Kidney epithelial cell (primary cell): ENCODE measurements at regions not wholly inside any gene's neighbourhood (a gene's known extent, or its start where the extent isn't known, plus 50 kb on each side); places are given as distances from the start of the nearest gene placed in this dataset.

Experiments
- DNase-seq: peaks from one replicate; pipeline ENCODE4 v3.0.0-alpha.2; 2010; ENCODE audit warnings: low read depth
- H3K27me3 ChIP-seq: 2 replicates; pipeline ENCODE4 v1.6.0; 2011; ENCODE audit warnings: low read length; ENCODE audit not compliant: control insufficient read depth, insufficient read depth
- H3K36me3 ChIP-seq: 2 replicates; pipeline ENCODE4 v1.5.1; 2011; ENCODE audit warnings: low read length; ENCODE audit not compliant: control insufficient read depth, insufficient read depth
- H3K4me3 ChIP-seq: 2 replicates; pipeline ENCODE4 v1.5.1; 2011; ENCODE audit warnings: low read depth, mild to moderate bottlenecking, control low read depth, low read length
- CTCF ChIP-seq: IDR thresholded peaks from 2 replicates; pipeline ENCODE4 v1.5.1; 2011; ENCODE audit warnings: mild to moderate bottlenecking, moderate library complexity, low read length, control low read depth, inconsistent platforms; ENCODE audit not compliant: insufficient read depth, poor library complexity, severe bottlenecking

- H3K27me3 ChIP-seq: no peaks in the 10 kb centered on the region
- TF ChIP-seq CTCF: no peak
- no peak for DNase-seq
- H3K36me3 ChIP-seq: no peaks in the 10 kb centered on the region
- H3K4me3 ChIP-seq: no peak overlapping the region
Measured at GRCh38 chr6:1181939-1182605, 129.8 kb upstream of the FOXQ1 start.

DNA sequence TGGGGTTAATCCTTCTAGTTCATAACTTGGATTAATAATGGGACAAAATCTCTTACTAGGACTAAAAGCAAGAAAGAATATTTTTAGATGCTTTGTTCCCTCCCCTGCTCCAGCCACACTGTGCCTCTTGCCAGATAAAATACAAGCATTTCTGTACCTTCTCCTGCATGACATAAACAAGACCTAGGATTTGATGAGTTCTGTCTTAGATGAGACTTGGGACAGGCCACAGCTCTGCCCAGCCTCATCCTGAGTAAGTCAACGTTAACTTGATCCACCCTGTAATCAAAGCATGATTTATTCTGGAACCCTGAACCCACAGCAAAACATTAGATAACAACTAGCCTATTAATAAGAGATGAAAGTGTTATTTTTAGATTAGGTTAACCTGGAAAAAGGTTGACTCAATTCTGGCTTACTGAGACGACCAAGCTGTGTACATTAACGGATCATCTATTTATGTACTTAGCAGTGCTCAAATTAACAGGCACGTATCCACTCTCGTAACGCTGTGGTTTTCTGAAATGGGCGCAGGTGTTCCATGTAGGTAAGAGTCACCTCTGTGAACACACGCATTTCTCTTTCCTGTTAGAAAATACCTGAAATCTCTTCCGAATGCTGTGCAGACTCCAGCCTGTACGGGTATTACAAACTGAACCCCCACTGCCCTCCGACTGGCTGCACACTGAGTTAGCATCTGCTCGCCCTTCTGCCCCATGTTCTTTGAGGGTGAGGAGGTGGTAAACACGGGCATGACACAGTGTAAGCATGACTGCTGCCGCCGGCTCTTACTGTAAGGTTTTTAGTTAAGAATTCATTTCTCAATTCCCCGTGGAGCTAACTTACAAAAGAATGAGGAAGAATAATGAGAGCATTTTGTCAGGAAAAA, 132.1 kb upstream of the FOXQ1 start:
- no peak overlapping the region for H3K4me3 ChIP-seq
- no peak for TF ChIP-seq CTCF
- no peaks in the 10 kb centered on the region for H3K36me3 ChIP-seq
- no peak for DNase-seq
- no peaks in the 10 kb centered on the region for H3K27me3 ChIP-seq

DNA sequence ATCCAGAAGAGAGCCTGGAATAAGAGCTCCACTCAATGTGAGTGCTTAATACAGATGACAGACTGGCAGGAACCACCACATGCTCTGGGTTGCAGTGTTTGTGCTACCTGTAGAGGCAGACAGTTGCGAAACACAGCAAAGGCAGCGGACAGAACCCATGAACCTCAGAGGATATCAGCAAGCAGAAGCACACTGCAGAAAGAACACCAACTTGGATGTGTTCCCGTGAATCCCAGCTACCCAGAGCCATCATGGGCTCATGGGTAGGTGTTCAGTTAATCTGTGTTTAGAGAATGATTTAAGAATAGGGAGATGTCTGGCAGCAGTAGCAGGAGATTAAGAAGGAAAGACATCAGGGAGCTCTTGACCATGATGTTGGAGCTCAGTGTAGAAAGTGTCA, 133.3 kb upstream of the FOXQ1 start:
- H3K27me3 ChIP-seq: no peaks in the 10 kb centered on the region

GRCh38 chr6:1176567-1176966, 135.3 kb upstream of the FOXQ1 start:
- H3K36me3 ChIP-seq: no peaks in the 10 kb centered on the region
- peak; percentile 70 for DNase-seq
- TF ChIP-seq CTCF: no peak
- no peaks in the 10 kb centered on the region for H3K27me3 ChIP-seq
- no peak overlapping the region for H3K4me3 ChIP-seq

More for the DNA sequence above, 133.3 kb upstream of the FOXQ1 start:
- no peak for DNase-seq
- Histone ChIP-seq H3K4me3 (no peak overlapping the region), H3K36me3 (no peaks in the 10 kb centered on the region)
- TF ChIP-seq CTCF: no peak

DNA sequence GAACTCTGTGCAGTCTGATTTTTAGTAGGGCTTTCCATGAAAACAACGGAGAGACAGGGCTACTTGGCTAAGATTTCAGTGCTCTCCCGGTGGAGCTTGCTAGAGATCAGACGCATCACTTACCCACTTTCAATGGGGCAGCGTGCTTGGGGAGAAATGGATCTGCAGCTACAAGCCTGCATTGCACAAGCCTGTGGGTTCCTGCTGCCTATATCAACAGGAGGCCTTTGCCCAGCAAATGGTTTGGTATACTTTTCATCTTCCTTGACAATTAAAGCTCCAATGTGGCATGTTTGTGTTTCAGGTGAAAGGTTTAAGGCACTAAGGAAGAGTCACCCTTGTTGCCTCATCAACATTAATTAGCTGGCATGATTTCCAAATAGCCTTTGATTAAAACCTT, 136.0 kb upstream of the FOXQ1 start:
- TF ChIP-seq CTCF: no peak
- Histone ChIP-seq H3K27me3 (no peaks in the 10 kb centered on the region), H3K4me3 (no peak overlapping the region), H3K36me3 (no peaks in the 10 kb centered on the region)
- no peak for DNase-seq
